GM18505 (cell line): ENCODE measurements at regions not wholly inside any gene's neighbourhood (a gene's known extent, or its start where the extent isn't known, plus 50 kb on each side); places are given as distances from the start of the nearest gene placed in this dataset.
"Not testable (repeated sequence)": the region's sequence is repeated elsewhere in the genome, so short reads cannot be mapped to it uniquely, and the experiment has no call there.

ENCODE experiments used
- ATAC-seq: cut with Tn5 transposase; IDR thresholded peaks from one replicate; pipeline ENCODE4 v1.9.1; 2021; ENCODE audit not compliant: unreplicated experiment
- POLR2A ChIP-seq: IDR thresholded peaks from 4 replicates; pipeline ENCODE4 v1.6.1; 2011; ENCODE audit warnings: borderline replicate concordance; ENCODE audit not compliant: insufficient read depth, insufficient read length; ENCODE audit errors: extremely low read depth

- TF ChIP-seq POLR2A, result no peak
- no peak for ATAC-seq
These were observed 277.9 kb upstream of the DCN start for GRCh38 chr12:91460469-91460868.

- TF ChIP-seq POLR2A, result no peak
- no peak for ATAC-seq
These were observed 272.7 kb upstream of the DCN start for GRCh38 chr12:91455321-91455720.

- no peak for ATAC-seq
- no peak for TF ChIP-seq POLR2A
These were observed 271.6 kb upstream of the DCN start for GRCh38 chr12:91454179-91454578.

GRCh38 chr12:91452464-91452863 lies 269.8 kb upstream of the DCN start:
- not testable (repeated sequence) for ATAC-seq

- TF ChIP-seq POLR2A, result no peak
- ATAC-seq, result no peak
These were observed 259.7 kb upstream of the DCN start for GRCh38 chr12:91441993-91442952.

- no peak for TF ChIP-seq POLR2A
These were observed 258.6 kb upstream of the DCN start for GRCh38 chr12:91441246-91441645.

GRCh38 chr12:91434081-91434480 lies 251.5 kb upstream of the DCN start:
- TF ChIP-seq POLR2A, result no peak
- ATAC-seq, result no peak

More at GRCh38 chr12:91441246-91441645, 258.6 kb upstream of the DCN start:
- ATAC-seq, result no peak

- no peak for TF ChIP-seq POLR2A
- no peak for ATAC-seq
These were observed 250.1 kb upstream of the DCN start for GRCh38 chr12:91432755-91433154.

- no peak for ATAC-seq
- no peak for TF ChIP-seq POLR2A
These were observed 249.5 kb upstream of the DCN start for GRCh38 chr12:91432089-91432488.

- no peak for TF ChIP-seq POLR2A
- ATAC-seq, result no peak
These were observed 241.9 kb upstream of the DCN start for GRCh38 chr12:91424506-91424905.

- no peak for ATAC-seq
- TF ChIP-seq POLR2A, result no peak
These were observed 241.1 kb upstream of the DCN start for GRCh38 chr12:91423693-91424050.

GRCh38 chr12:91422811-91423692 lies 240.4 kb upstream of the DCN start:
- ATAC-seq, result no peak

GRCh38 chr12:91422127-91422526 lies 239.5 kb upstream of the DCN start:
- no peak for ATAC-seq
- no peak for TF ChIP-seq POLR2A

More at GRCh38 chr12:91422811-91423692, 240.4 kb upstream of the DCN start:
- TF ChIP-seq POLR2A, result no peak
